MCF 10A (cell line): ENCODE measurements at regions not wholly inside any gene's neighbourhood (a gene's known extent, or its start where the extent isn't known, plus 50 kb on each side); places are given as distances from the start of the nearest gene placed in this dataset.

Source experiments
- BruUV-seq: library from RNA; stranded (reverse); fragments of 400-500 nt; replicated peaks from 2 replicates; lab custom pipeline; 2021; lab: Mats Ljungman, UMichigan
- CTCF ChIA-PET: fragments of 300-600 bp; sonication (Branson Sonifier 250); formaldehyde crosslinking; extraction: SDS; loops from one replicate; lab custom pipeline; 2021; ENCODE audit warnings: antibody characterized with exemption, inconsistent platforms; lab: Yijun Ruan, JAX
- POLR2A ChIA-PET: fragments of 300-600, 350-650 bp; sonication (Branson Sonifier 250); formaldehyde crosslinking; extraction: SDS; loops from one replicate; lab custom pipeline; 2020; ENCODE audit warnings: antibody characterized with exemption, inconsistent platforms; lab: Yijun Ruan, JAX
- DNase-seq: peaks from one replicate; pipeline ENCODE4 v3.0.0-alpha.2; 2018; ENCODE audit not compliant: unreplicated experiment
- H3K27ac Mint-ChIP-seq: one replicate; pipeline ENCODE4 v1.8.0; 2022; ENCODE audit warnings: mild to moderate bottlenecking, low read depth, mixed read lengths; ENCODE audit not compliant: unreplicated experiment
- H3K27me3 Mint-ChIP-seq: one replicate; pipeline ENCODE4 v1.8.0; 2022; ENCODE audit warnings: mixed read lengths; ENCODE audit not compliant: insufficient read depth, unreplicated experiment
- H3K36me3 Mint-ChIP-seq: one replicate; pipeline ENCODE4 v1.8.0; 2022; ENCODE audit warnings: mild to moderate bottlenecking, moderate library complexity, mixed read lengths; ENCODE audit not compliant: insufficient read depth, unreplicated experiment
- H3K4me1 Mint-ChIP-seq: one replicate; pipeline ENCODE4 v1.8.0; 2022; ENCODE audit warnings: mixed read lengths; ENCODE audit not compliant: insufficient read depth, unreplicated experiment
- H3K4me3 Mint-ChIP-seq: one replicate; pipeline ENCODE4 v1.8.0; 2022; ENCODE audit warnings: mild to moderate bottlenecking, moderate library complexity, mixed read lengths; ENCODE audit not compliant: unreplicated experiment
- H3K9me3 Mint-ChIP-seq: one replicate; pipeline ENCODE4 v1.8.0; 2022; ENCODE audit warnings: mixed read lengths; ENCODE audit not compliant: unreplicated experiment
- CTCF ChIP-seq: fragments of 200-600 bp; IDR thresholded peaks from one replicate; pipeline ENCODE4 v1.8.0; 2022; ENCODE audit warnings: antibody characterized with exemption, mild to moderate bottlenecking; ENCODE audit not compliant: unreplicated experiment
- intact Hi-C: fragments of 100-400 bp; cut with micrococcal nuclease; formaldehyde crosslinking; loops from 2 replicates; pipeline ENCODE4 v1.14.1; 2022

- no peak overlapping the region for H3K4me3 Mint-ChIP-seq
- no peak overlapping the region for H3K27ac Mint-ChIP-seq
- no peaks in the 10 kb centered on the region for H3K4me1 Mint-ChIP-seq
- H3K36me3 Mint-ChIP-seq: peaks cover 5% of the 10 kb centered on the region
- H3K9me3 Mint-ChIP-seq: no peaks in the 10 kb centered on the region
- ChIA-PET CTCF (no interaction called here), POLR2A (no interaction called here)
- no peak for TF ChIP-seq CTCF
- intact Hi-C loops: no loop called here
- BruUV-seq: no TSS peak
- H3K27me3 Mint-ChIP-seq: peaks cover 10% of the 10 kb centered on the region
- no peak for DNase-seq
Observed at GRCh38 chr10:126844406-126844805, 60.8 kb upstream of the DOCK1 start.

GRCh38 chr10:126846469-126846868 lies 58.8 kb upstream of the DOCK1 start:
- H3K27ac Mint-ChIP-seq: no peak overlapping the region
- H3K4me3 Mint-ChIP-seq: no peak overlapping the region
- no peaks in the 10 kb centered on the region for H3K9me3 Mint-ChIP-seq
- no peak for TF ChIP-seq CTCF
- no peaks in the 10 kb centered on the region for H3K4me1 Mint-ChIP-seq
- peaks cover 5% of the 10 kb centered on the region for H3K36me3 Mint-ChIP-seq
- POLR2A ChIA-PET: interaction anchor here (0.6 kb wide), 1 partner anchor 407 kb away, joined by 3 read pairs; no protein-coding TSS in a partner anchor
- CTCF ChIA-PET: interaction anchor here (0.5 to 0.7 kb wide), 2 partner anchors 10 to 487 kb away, joined by 3 read pairs; no protein-coding TSS in a partner anchor
- no peak for DNase-seq
- BruUV-seq: no TSS peak
- intact Hi-C loops: no loop called here
- H3K27me3 Mint-ChIP-seq: peaks cover 28% of the 10 kb centered on the region

- ChIA-PET POLR2A (interaction anchor here (0.6 kb wide), 1 partner anchor 407 kb away, joined by 3 read pairs; no protein-coding TSS in a partner anchor), CTCF (interaction anchor here (0.7 kb wide), 1 partner anchor 10 kb away, joined by 3 read pairs; no protein-coding TSS in a partner anchor)
- Mint-ChIP-seq H3K4me1 (no peaks in the 10 kb centered on the region), H3K4me3 (no peak overlapping the region), H3K9me3 (no peaks in the 10 kb centered on the region), H3K36me3 (peaks cover 5% of the 10 kb centered on the region), H3K27me3 (peaks cover 33% of the 10 kb centered on the region), H3K27ac (no peak overlapping the region)
- TF ChIP-seq CTCF: no peak
- no peak for DNase-seq
- intact Hi-C loops: no loop called here
- BruUV-seq: no TSS peak
Observed at GRCh38 chr10:126846959-126847358, 58.3 kb upstream of the DOCK1 start.

GRCh38 chr10:126847666-126848065 lies 57.6 kb upstream of the DOCK1 start:
- H3K9me3 Mint-ChIP-seq: no peaks in the 10 kb centered on the region
- H3K36me3 Mint-ChIP-seq: peaks cover 5% of the 10 kb centered on the region
- no peaks in the 10 kb centered on the region for H3K4me1 Mint-ChIP-seq
- CTCF ChIA-PET: no interaction called here
- no peak overlapping the region for H3K4me3 Mint-ChIP-seq
- H3K27me3 Mint-ChIP-seq: peaks cover 35% of the 10 kb centered on the region
- DNase-seq: no peak
- TF ChIP-seq CTCF: no peak
- BruUV-seq: no TSS peak
- POLR2A ChIA-PET: no interaction called here
- no peak overlapping the region for H3K27ac Mint-ChIP-seq
- intact Hi-C loops: no loop called here
